HG03457 (cell line): ENCODE measurements at regions not wholly inside any gene's neighbourhood (a gene's known extent, or its start where the extent isn't known, plus 50 kb on each side); places are given as distances from the start of the nearest gene placed in this dataset.

Source experiments
- ATAC-seq: cut with Tn5 transposase; IDR thresholded peaks from one replicate; pipeline ENCODE4 v1.9.1; 2021; ENCODE audit warnings: moderate number of reproducible peaks; ENCODE audit not compliant: unreplicated experiment

- no peak for ATAC-seq
Observed at GRCh38 chr5:37926732-37927131, 86.9 kb upstream of the GDNF start.

GRCh38 chr5:37921452-37921851, 81.6 kb upstream of the GDNF start:
- ATAC-seq = no peak

GRCh38 chr5:37918424-37918823, 78.6 kb upstream of the GDNF start:
- no peak for ATAC-seq

GRCh38 chr5:37916525-37916924, 76.7 kb upstream of the GDNF start:
- no peak for ATAC-seq

GRCh38 chr5:37915097-37915736, 75.4 kb upstream of the GDNF start:
- peak; percentile 61 for ATAC-seq

- ATAC-seq = peak; percentile 67
Observed at GRCh38 chr5:37909610-37910266, 69.9 kb upstream of the GDNF start.

GRCh38 chr5:37906416-37906815, 66.6 kb upstream of the GDNF start:
- no peak for ATAC-seq

- no peak for ATAC-seq
Observed at GRCh38 chr5:37905230-37905629, 65.4 kb upstream of the GDNF start.

- ATAC-seq = no peak
Observed at GRCh38 chr5:37902323-37902722, 62.5 kb upstream of the GDNF start.

- ATAC-seq = no peak
Observed at GRCh38 chr5:37900692-37901091, 60.9 kb upstream of the GDNF start.

- ATAC-seq = no peak
Observed at GRCh38 chr5:37899037-37899436, 59.2 kb upstream of the GDNF start.

- ATAC-seq = no peak
Observed at GRCh38 chr5:37896159-37896558, 56.3 kb upstream of the GDNF start.

GRCh38 chr5:37893434-37894134, 53.7 kb upstream of the GDNF start:
- no peak for ATAC-seq

- ATAC-seq = no peak
Observed at GRCh38 chr5:37892586-37892985, 52.7 kb upstream of the GDNF start.

- no peak for ATAC-seq
Observed at GRCh38 chr5:37891832-37892231, 52.0 kb upstream of the GDNF start.

GRCh38 chr5:37889612-37890317, 49.9 kb upstream of the GDNF start:
- no peak for ATAC-seq
